Stimulated activated memory B cell treated with anti-CD40 and anti-IgM and Interleukin-4, amounts not matched to agents 10 μg/mL and 1 μg/mL and 100 μg/mL, for 72 hours (primary cell): ENCODE measurements at regions not wholly inside any gene's neighbourhood (a gene's known extent, or its start where the extent isn't known, plus 50 kb on each side); places are given as distances from the start of the nearest gene placed in this dataset.

Experiments
- ATAC-seq: fragments of 150-1000 bp; cut with Tn5 transposase; 2 replicates; pipeline ENCODE4 v1.10.0; 2021
- H3K27ac Mint-ChIP-seq: one replicate; pipeline ENCODE4 v1.8.0; 2022; ENCODE audit warnings: mild to moderate bottlenecking, mixed read lengths
- H3K27me3 Mint-ChIP-seq: one replicate; pipeline ENCODE4 v1.8.0; 2022; ENCODE audit warnings: mixed read lengths
- H3K36me3 Mint-ChIP-seq: one replicate; pipeline ENCODE4 v1.8.0; 2022; ENCODE audit warnings: mixed read lengths
- H3K4me1 Mint-ChIP-seq: one replicate; pipeline ENCODE4 v1.8.0; 2022; ENCODE audit warnings: mixed read lengths
- H3K4me3 Mint-ChIP-seq: one replicate; pipeline ENCODE4 v1.8.0; 2022; ENCODE audit warnings: mild to moderate bottlenecking, moderate library complexity, mixed read lengths
- H3K9me3 Mint-ChIP-seq: one replicate; pipeline ENCODE4 v1.8.0; 2022; ENCODE audit warnings: mixed read lengths

DNA sequence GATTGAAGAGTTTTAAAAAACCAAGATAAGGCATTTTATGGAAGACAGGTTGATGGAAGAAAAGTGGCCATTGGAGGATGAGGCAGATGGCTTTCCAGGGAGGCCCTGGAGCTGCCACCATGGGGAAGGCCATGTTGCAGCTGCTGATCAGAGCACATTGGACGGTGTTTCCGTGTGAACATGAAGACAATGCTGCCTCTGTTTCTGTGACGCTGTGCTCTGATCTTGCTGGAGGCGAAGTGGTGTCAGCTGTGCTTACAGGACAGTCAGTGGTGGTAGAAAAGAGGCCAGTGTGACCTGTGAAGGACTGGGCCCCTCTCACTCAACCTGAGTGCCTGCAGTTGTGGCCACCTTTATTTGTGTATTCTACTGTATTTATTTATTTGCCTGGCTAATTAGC is 132.9 kb downstream of the FAM204A start:
- Mint-ChIP-seq H3K36me3 (no peaks in the 10 kb centered on the region), H3K9me3 (no peaks in the 10 kb centered on the region), H3K4me3 (no peak overlapping the region), H3K4me1 (peaks cover 4% of the 10 kb centered on the region), H3K27ac (no peak overlapping the region), H3K27me3 (peaks cover 34% of the 10 kb centered on the region)
- no peak for ATAC-seq

GRCh38 chr10:118207470-118208007 is 134.6 kb downstream of the FAM204A start:
- no peak overlapping the region for H3K4me3 Mint-ChIP-seq
- no peaks in the 10 kb centered on the region for H3K36me3 Mint-ChIP-seq
- H3K27ac Mint-ChIP-seq: no peak overlapping the region
- no peaks in the 10 kb centered on the region for H3K9me3 Mint-ChIP-seq
- H3K4me1 Mint-ChIP-seq: no peaks in the 10 kb centered on the region
- no peak for ATAC-seq
- peaks cover 35% of the 10 kb centered on the region for H3K27me3 Mint-ChIP-seq

- peaks cover 39% of the 10 kb centered on the region for H3K27me3 Mint-ChIP-seq
- H3K4me1 Mint-ChIP-seq: no peaks in the 10 kb centered on the region
- no peak overlapping the region for H3K27ac Mint-ChIP-seq
- H3K4me3 Mint-ChIP-seq: no peak overlapping the region
- peaks cover 3% of the 10 kb centered on the region for H3K9me3 Mint-ChIP-seq
- ATAC-seq: no peak
- no peaks in the 10 kb centered on the region for H3K36me3 Mint-ChIP-seq
Measured at GRCh38 chr10:118204292-118204943, 137.7 kb downstream of the FAM204A start.

DNA sequence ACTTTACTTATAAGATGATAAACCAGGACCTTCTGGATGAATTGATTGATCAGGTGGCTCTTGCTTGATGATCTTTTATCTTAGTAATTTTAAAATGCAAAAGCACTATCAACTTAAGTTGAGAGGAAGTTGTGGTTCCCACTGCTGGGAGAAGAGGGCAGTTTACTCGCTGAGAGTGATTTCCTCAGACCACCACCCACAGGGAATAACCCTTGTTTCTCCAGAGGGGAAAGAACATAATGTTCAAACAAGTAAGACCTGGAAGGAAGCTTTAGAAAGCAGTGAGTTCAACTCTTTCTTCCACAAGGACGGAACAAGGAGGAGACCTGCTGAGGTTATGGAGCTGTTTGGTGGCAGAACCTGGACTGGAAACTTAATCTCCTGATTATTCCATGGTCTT is 138.7 kb downstream of the FAM204A start:
- ATAC-seq: no peak
- Mint-ChIP-seq H3K27ac (no peak overlapping the region), H3K4me1 (no peaks in the 10 kb centered on the region), H3K9me3 (peaks cover 3% of the 10 kb centered on the region), H3K4me3 (no peak overlapping the region), H3K36me3 (no peaks in the 10 kb centered on the region), H3K27me3 (peaks cover 30% of the 10 kb centered on the region)

GRCh38 chr10:118195729-118196128 is 146.4 kb downstream of the FAM204A start:
- Mint-ChIP-seq H3K27ac (no peak overlapping the region), H3K4me3 (no peak overlapping the region), H3K9me3 (peaks cover 7% of the 10 kb centered on the region), H3K27me3 (no peaks in the 10 kb centered on the region), H3K36me3 (no peaks in the 10 kb centered on the region), H3K4me1 (no peaks in the 10 kb centered on the region)
- ATAC-seq: no peak

- H3K27me3 Mint-ChIP-seq: no peaks in the 10 kb centered on the region
- H3K4me1 Mint-ChIP-seq: no peaks in the 10 kb centered on the region
- H3K4me3 Mint-ChIP-seq: no peak overlapping the region
- H3K27ac Mint-ChIP-seq: no peak overlapping the region
- peaks cover 4% of the 10 kb centered on the region for H3K9me3 Mint-ChIP-seq
- no peak for ATAC-seq
- H3K36me3 Mint-ChIP-seq: no peaks in the 10 kb centered on the region
Measured at GRCh38 chr10:118193642-118194041, 146.9 kb upstream of the RAB11FIP2 start.

GRCh38 chr10:118181021-118181420 is 134.3 kb upstream of the RAB11FIP2 start:
- Mint-ChIP-seq H3K36me3 (no peaks in the 10 kb centered on the region), H3K27me3 (no peaks in the 10 kb centered on the region), H3K27ac (no peak overlapping the region), H3K4me1 (no peaks in the 10 kb centered on the region), H3K4me3 (no peak overlapping the region), H3K9me3 (peaks cover 15% of the 10 kb centered on the region)
- no peak for ATAC-seq

- no peaks in the 10 kb centered on the region for H3K36me3 Mint-ChIP-seq
- H3K27ac Mint-ChIP-seq: no peak overlapping the region
- H3K4me1 Mint-ChIP-seq: no peaks in the 10 kb centered on the region
- no peak overlapping the region for H3K4me3 Mint-ChIP-seq
- H3K27me3 Mint-ChIP-seq: no peaks in the 10 kb centered on the region
- peaks cover 8% of the 10 kb centered on the region for H3K9me3 Mint-ChIP-seq
- no peak for ATAC-seq
Measured at GRCh38 chr10:118175148-118175547, 128.4 kb upstream of the RAB11FIP2 start.

- no peaks in the 10 kb centered on the region for H3K4me1 Mint-ChIP-seq
- no peak for ATAC-seq
- peaks cover 4% of the 10 kb centered on the region for H3K9me3 Mint-ChIP-seq
- H3K36me3 Mint-ChIP-seq: no peaks in the 10 kb centered on the region
- no peak overlapping the region for H3K4me3 Mint-ChIP-seq
- H3K27me3 Mint-ChIP-seq: peaks cover 16% of the 10 kb centered on the region
- H3K27ac Mint-ChIP-seq: no peak overlapping the region
Measured at GRCh38 chr10:118173296-118173695, 126.6 kb upstream of the RAB11FIP2 start.

GRCh38 chr10:118171861-118172260 is 125.1 kb upstream of the RAB11FIP2 start:
- Mint-ChIP-seq H3K4me3 (no peak overlapping the region), H3K4me1 (no peaks in the 10 kb centered on the region), H3K27ac (no peak overlapping the region), H3K27me3 (peaks cover 27% of the 10 kb centered on the region), H3K9me3 (peaks cover 4% of the 10 kb centered on the region), H3K36me3 (no peaks in the 10 kb centered on the region)
- ATAC-seq: no peak

DNA sequence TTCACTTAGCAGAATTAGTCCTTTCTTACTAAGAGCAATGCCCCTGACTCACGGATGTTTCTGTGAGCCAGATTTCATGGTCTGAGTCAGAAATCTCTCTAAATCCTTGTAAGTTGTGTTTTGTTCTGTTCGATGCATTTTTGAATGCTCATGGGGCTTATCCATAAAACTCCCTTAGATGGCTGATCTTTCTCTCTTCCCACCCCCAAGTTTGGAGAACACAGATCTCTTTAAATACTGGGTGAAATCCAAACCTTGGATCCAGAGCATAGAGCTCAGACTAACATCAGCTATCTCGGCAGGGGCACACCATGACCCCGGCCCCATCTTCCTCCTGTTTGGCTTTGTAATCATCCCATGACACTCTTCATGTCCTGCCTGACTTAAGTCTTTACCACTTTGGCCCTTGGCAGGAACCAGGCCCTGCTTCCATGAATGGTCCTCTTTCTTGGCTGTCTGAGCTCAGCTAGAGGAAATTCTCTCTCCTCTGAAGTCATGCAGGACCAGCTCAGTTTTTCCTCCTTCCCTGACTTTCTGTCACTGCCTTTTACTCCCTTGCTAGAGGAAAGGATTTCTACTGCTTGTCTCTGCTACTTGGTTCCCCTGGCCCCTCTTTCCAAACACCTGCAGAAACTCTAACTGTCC is 120.4 kb upstream of the RAB11FIP2 start:
- H3K4me3 Mint-ChIP-seq: no peak overlapping the region

GRCh38 chr10:118163217-118163616 is 116.5 kb upstream of the RAB11FIP2 start:
- peaks cover 17% of the 10 kb centered on the region for H3K27me3 Mint-ChIP-seq
- no peak for ATAC-seq
- H3K36me3 Mint-ChIP-seq: no peaks in the 10 kb centered on the region
- no peaks in the 10 kb centered on the region for H3K4me1 Mint-ChIP-seq
- H3K4me3 Mint-ChIP-seq: no peak overlapping the region
- no peaks in the 10 kb centered on the region for H3K9me3 Mint-ChIP-seq
- H3K27ac Mint-ChIP-seq: no peak overlapping the region

More for the DNA sequence above, 120.4 kb upstream of the RAB11FIP2 start:
- Mint-ChIP-seq H3K27me3 (peaks cover 34% of the 10 kb centered on the region), H3K36me3 (no peaks in the 10 kb centered on the region), H3K9me3 (no peaks in the 10 kb centered on the region), H3K4me1 (no peaks in the 10 kb centered on the region), H3K27ac (no peak overlapping the region)
- no peak for ATAC-seq

DNA sequence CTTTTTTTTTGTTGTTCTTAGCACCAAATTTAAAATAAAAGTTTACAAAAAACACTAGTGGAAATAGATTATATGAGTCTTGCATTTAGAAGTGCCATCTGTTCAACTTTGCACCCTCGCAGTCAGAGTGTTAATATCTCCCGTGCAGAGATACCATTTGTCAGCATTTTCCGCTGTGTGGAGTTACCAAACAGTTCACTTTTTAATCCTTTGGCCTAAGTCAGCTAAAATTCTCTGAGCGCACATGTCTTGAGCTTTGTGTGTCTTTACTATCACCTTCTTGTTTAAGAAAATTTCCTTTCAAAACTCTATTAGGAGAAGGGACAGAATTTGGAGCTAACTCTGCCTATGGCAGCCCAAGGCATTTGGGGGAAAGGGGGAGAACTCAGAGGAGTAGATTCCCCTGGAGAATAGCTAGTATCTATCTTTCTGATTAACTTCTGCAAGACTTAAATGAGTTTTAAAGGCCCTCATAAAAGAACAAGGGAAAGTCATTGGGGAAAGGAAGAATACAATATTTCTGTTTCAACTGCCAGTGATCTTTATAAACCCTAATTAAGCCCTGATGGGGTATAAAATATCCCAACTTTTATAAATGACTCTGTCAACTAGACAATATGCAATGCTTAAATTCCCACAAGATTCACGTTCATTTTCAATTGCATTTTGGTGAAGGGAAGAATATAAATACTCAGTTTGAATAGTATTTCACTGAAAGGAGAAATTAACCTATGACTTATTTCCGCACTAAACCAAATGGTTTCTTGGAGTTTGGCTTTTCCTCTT is 114.9 kb upstream of the RAB11FIP2 start:
- Mint-ChIP-seq H3K4me3 (no peak overlapping the region), H3K27ac (no peak overlapping the region), H3K27me3 (peaks cover 6% of the 10 kb centered on the region), H3K9me3 (no peaks in the 10 kb centered on the region), H3K4me1 (no peaks in the 10 kb centered on the region), H3K36me3 (no peaks in the 10 kb centered on the region)
- no peak for ATAC-seq

DNA sequence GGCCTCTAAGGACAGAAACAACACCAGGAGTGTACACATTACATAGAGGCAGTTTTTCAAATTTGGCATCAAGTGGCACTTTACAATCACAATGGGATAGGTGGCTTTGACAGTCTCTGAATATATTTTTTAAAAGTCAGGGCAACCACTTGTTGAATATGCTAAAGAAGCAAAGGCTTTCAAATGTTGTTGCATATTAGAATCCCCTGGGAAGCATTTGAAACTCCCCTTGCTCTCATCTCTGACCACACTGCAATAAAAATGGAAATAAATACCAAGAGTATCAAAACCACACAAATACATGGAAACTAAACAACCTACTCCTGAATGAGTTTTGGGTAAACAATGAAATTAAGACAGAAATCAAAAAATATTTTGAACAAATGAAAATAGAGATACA is 106.5 kb upstream of the RAB11FIP2 start:
- Mint-ChIP-seq H3K27me3 (no peaks in the 10 kb centered on the region), H3K36me3 (no peaks in the 10 kb centered on the region), H3K4me1 (no peaks in the 10 kb centered on the region), H3K27ac (no peak overlapping the region), H3K4me3 (no peak overlapping the region), H3K9me3 (no peaks in the 10 kb centered on the region)
- ATAC-seq: no peak

GRCh38 chr10:118151461-118151860 is 104.7 kb upstream of the RAB11FIP2 start:
- no peaks in the 10 kb centered on the region for H3K9me3 Mint-ChIP-seq
- ATAC-seq: no peak
- H3K27ac Mint-ChIP-seq: no peak overlapping the region
- no peaks in the 10 kb centered on the region for H3K36me3 Mint-ChIP-seq
- no peak overlapping the region for H3K4me3 Mint-ChIP-seq
- no peaks in the 10 kb centered on the region for H3K4me1 Mint-ChIP-seq
- no peaks in the 10 kb centered on the region for H3K27me3 Mint-ChIP-seq
